DMS79 (cell line): ENCODE measurements at regions not wholly inside any gene's neighbourhood (a gene's known extent, or its start where the extent isn't known, plus 50 kb on each side); places are given as distances from the start of the nearest gene placed in this dataset.

Experiments
- DNase-seq: peaks from one replicate; lab custom pipeline; 2025; lab: John Stamatoyannopoulos, UW

DNA sequence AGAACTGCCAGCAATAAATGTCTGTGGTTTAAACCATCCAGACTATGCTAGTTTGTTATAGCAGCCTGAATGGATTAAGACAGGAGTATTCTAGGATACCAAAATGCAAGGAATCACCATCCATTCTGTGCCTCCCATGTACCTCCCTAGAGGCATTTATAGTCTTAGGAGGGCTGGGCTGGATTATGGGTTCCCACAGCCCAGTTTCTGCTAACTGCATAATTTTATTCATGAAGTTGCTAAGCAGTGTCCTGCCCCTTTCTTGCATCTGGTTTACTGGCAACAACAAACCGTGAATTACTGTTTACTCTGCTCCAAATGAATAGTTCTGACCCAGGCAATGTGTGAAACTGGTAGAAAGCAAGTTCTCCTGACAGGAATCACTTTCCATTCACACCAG, 67.1 kb upstream of the PRKX start:
- DNase-seq = no peak

DNA sequence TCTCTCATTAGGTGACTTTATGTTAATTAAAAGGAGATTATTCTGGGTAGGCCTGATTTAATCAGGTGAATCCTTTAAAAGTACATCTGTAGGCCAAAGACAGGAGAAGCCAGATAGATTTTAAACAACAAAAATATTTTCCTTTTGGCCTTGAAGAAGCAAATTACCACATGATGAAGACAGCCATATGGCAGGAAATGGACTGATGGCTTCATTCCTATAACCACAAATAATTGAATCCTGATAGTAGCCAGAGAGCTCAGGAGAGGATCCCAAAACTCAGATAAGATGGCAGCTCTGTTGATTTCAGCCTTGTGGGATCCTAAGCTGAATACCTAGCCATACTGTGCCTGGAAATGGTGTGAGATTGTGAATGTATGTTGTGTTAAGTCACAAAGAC, 66.1 kb upstream of the PRKX start:
- no peak for DNase-seq

DNA sequence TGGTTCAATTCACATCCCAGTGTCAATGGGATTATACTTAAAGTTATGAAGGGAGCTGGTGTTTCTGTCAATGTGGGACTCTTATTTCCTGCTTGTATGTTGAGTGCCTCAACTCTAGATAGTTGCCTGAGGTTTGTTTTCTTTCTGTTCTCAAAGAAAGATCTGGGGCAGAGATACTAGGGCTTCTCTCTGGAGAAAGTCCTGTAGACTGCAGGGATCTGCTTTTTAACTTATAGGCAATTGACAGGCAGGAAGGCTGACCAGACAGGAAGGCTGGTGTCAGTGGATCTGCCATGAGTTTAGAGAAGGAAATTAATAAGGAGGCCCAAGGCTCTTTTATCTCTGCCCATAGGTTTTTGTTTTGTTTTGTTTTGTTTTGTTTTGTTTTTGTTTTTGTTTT, 64.0 kb upstream of the PRKX start:
- DNase-seq = no peak

DNA sequence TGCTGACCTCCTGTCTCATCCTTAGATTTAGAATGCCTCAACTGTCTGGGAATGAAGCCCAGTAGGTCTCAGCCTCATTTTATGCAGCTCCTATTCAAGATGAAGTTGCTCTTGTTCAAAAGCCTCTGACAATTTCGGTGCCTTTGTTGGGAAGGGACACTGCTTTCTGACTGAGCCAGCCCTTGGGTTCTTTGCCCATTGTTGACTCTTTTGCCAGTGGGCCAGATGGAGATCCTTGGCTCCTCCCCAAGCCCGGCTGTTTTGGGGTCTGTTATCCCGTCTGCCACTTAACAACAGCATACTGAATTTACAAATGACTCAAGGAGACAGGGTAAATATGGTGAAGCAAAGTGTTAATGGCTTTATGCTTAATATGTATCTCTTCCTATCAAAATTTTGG, 58.3 kb upstream of the PRKX start:
- DNase-seq = no peak

DNA sequence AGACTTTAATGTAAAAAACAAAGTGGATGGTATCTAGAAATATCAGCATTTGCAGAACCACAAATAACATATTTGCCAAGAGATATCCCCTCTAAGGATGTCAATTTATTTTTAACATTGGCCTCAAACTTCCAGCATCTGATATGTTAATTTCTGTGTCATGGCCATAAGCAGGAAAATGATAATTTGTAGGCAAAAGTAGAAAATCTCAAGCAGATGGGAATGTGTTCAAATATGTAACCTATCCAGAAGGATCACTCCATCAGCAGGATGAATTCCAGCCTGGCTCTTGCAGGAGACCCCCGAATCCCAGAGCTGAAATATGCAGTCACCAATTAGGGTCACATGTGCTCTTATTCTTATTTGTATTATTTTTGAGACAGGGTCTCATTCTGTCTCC, 55.4 kb upstream of the PRKX start:
- DNase-seq = no peak
